ENCODE measurements at regions not wholly inside any gene's neighbourhood (a gene's known extent, or its start where the extent isn't known, plus 50 kb on each side); places are given as distances from the start of the nearest gene placed in this dataset.

DNA sequence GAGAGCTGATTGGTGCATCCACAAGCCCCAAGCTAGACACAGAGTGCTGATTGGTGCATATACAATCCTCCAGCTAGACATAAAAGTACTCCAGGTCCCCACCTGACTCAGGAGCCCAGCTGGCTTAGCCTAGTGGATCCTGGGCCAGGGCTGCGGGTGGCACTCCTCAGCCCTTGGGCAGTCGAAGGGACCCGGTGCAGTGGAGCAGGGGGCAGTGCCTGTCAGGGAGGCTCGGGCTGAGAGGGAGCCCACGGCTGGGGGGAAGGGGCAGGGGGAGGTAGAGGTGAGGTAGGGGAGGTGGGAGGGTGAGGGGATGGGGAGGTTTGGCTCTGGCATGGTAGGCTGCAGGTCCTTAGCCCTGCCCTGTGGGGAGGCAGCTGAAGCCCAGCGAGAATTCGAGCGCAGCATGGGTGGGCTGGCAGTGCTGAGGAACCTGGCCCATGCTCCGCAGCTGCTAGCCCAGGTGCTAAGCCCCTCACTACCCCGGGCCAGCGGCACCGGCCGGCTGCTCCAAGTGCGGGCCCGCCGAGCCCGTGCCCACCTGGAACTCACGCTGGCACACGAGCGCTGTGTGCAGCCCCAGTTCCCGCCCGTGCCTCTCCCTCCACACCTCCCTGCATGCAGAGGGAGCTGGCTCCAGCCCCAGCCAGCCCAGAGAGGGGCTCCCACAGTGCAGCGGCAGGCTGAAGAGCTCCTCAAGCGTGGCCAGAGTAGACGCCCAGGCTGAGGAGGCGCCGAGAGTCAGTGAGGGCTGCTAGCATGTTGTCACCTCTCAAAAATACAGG is 742.8 kb downstream of the FAM181B start:
- H3K9me3 ChIP-seq (ENCODE audit: insufficient read depth, low read length): peaks cover 30% of the 10 kb centered on the region
- no peaks in the 10 kb centered on the region for H3K27me3 ChIP-seq (ENCODE audit: insufficient read depth, insufficient read length)
- H3K36me3 ChIP-seq (ENCODE audit: insufficient read depth, insufficient read length, low read length): no peaks in the 10 kb centered on the region
- DNase-seq (ENCODE audit: low read depth, low spot score): no peak
- H3K4me1 ChIP-seq (ENCODE audit: insufficient read depth, insufficient read length): no peaks in the 10 kb centered on the region
- no peak for TF ChIP-seq SUZ12 (IDR thresholded peaks at IDR 0.05; ENCODE audit: extremely low read depth, insufficient read depth, insufficient read length)
- TF ChIP-seq YY1 (IDR thresholded peaks at IDR 0.05; ENCODE audit: insufficient read depth, insufficient read length): no peak
- no peak for TF ChIP-seq ZNF274 (IDR thresholded peaks at IDR 0.05; ENCODE audit: low read depth, low read length)
- H3K4me3 ChIP-seq (ENCODE audit: insufficient read length, low read depth): no peak overlapping the region
- H3K9ac ChIP-seq (ENCODE audit: insufficient read length, low read depth): no peak overlapping the region

DNA sequence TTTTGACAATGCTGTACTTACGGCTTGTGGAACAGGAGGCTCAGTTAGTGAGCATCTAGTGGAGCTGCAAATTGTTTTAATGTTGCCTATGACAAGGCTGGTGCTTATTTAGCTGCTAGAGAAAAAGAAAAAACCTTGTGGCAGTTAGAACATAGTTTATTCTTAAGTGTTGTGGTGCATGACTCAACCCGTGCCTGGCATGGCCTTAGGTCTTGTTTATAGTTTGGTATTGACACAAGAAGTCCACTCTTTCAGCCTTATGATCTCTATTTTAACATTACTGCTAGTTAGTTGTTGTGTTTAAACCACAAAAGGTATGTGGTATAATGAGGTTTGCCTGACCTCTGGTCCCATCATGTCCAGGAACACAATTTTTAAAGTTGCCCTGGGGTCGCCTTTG is 744.6 kb downstream of the FAM181B start:
- Histone ChIP-seq H3K27me3 (ENCODE audit: insufficient read depth, insufficient read length) (no peaks in the 10 kb centered on the region), H3K4me1 (ENCODE audit: insufficient read depth, insufficient read length) (no peaks in the 10 kb centered on the region), H3K9me3 (ENCODE audit: insufficient read depth, low read length) (peaks cover 30% of the 10 kb centered on the region), H3K36me3 (ENCODE audit: insufficient read depth, insufficient read length, low read length) (no peaks in the 10 kb centered on the region), H3K4me3 (ENCODE audit: insufficient read length, low read depth) (no peak overlapping the region), H3K9ac (ENCODE audit: insufficient read length, low read depth) (no peak overlapping the region)
- no peak for TF ChIP-seq YY1 (IDR thresholded peaks at IDR 0.05; ENCODE audit: insufficient read depth, insufficient read length)
- no peak for DNase-seq (ENCODE audit: low read depth, low spot score)

GRCh38 chr11:81987829-81988472 is 745.7 kb downstream of the FAM181B start:
- no peak overlapping the region for H3K4me3 ChIP-seq (ENCODE audit: insufficient read length, low read depth)
- DNase-seq (ENCODE audit: low read depth, low spot score): no peak
- TF ChIP-seq YY1 (IDR thresholded peaks at IDR 0.05; ENCODE audit: insufficient read depth, insufficient read length) (no peak), ZNF274 (IDR thresholded peaks at IDR 0.05; ENCODE audit: low read depth, low read length) (no peak), SUZ12 (IDR thresholded peaks at IDR 0.05; ENCODE audit: extremely low read depth, insufficient read depth, insufficient read length) (no peak)
- H3K9me3 ChIP-seq (ENCODE audit: insufficient read depth, low read length): peaks cover 30% of the 10 kb centered on the region
- no peak overlapping the region for H3K9ac ChIP-seq (ENCODE audit: insufficient read length, low read depth)
- H3K27me3 ChIP-seq (ENCODE audit: insufficient read depth, insufficient read length): no peaks in the 10 kb centered on the region
- H3K4me1 ChIP-seq (ENCODE audit: insufficient read depth, insufficient read length): no peaks in the 10 kb centered on the region
- H3K36me3 ChIP-seq (ENCODE audit: insufficient read depth, insufficient read length, low read length): no peaks in the 10 kb centered on the region

DNA sequence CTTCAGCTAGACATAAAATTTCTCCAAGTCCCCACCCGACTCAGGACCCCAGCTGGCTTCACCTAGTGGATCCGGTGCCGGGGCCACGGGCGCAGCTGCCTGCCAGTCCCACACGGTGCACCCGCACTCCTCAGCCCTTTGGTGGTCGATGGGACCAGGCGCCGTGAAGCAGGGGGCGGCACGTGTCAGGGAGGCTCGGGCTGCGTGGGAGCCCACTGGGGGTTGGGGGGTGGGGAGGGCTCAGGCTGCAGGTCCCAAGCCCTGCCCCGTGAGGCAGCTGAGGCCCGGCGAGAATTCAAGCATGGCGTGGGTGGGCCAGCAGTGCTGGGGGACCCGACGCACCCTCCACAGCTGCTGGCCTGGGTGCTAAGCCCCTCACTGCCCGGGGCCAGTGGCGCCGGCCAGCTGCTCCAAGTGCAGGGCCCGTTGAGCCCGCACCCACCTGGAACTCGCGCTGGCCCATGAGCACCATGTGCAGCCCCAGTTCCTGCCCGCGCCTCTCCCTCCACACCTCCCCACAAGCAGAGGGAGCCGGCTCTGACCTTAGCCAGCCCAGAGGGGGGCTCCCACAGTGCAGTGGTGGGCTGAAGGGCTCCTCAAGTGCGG is 747.0 kb downstream of the FAM181B start:
- DNase-seq (ENCODE audit: low read depth, low spot score): no peak
- no peak overlapping the region for H3K4me3 ChIP-seq (ENCODE audit: insufficient read length, low read depth)
- no peaks in the 10 kb centered on the region for H3K4me1 ChIP-seq (ENCODE audit: insufficient read depth, insufficient read length)
- peaks cover 28% of the 10 kb centered on the region for H3K9me3 ChIP-seq (ENCODE audit: insufficient read depth, low read length)
- H3K27me3 ChIP-seq (ENCODE audit: insufficient read depth, insufficient read length): no peaks in the 10 kb centered on the region
- H3K36me3 ChIP-seq (ENCODE audit: insufficient read depth, insufficient read length, low read length): no peaks in the 10 kb centered on the region
- no peak for TF ChIP-seq SUZ12 (IDR thresholded peaks at IDR 0.05; ENCODE audit: extremely low read depth, insufficient read depth, insufficient read length)
- no peak overlapping the region for H3K9ac ChIP-seq (ENCODE audit: insufficient read length, low read depth)

DNA sequence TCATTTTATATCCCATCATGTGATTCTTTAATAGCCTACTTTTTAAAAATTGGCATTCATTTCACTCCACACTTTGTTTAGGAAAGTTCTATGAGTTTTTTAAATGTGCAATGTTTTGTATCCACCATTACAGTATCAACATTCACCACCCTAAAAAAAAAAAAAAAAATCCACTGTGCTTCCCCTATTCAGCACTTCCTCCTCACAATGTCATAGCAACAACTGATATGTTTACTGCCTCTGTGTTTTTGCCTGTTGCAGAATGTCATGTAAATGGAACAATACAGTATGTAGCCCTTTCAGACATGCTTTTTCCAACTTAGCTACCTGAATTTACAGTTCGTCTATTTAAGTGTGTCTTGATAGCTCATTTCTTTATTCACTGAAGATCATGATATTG is 754.2 kb downstream of the FAM181B start:
- H3K4me3 ChIP-seq (ENCODE audit: insufficient read length, low read depth): no peak overlapping the region
- no peak for TF ChIP-seq SUZ12 (IDR thresholded peaks at IDR 0.05; ENCODE audit: extremely low read depth, insufficient read depth, insufficient read length)
- TF ChIP-seq ZNF274 (IDR thresholded peaks at IDR 0.05; ENCODE audit: low read depth, low read length): no peak
- TF ChIP-seq YY1 (IDR thresholded peaks at IDR 0.05; ENCODE audit: insufficient read depth, insufficient read length): no peak

GRCh38 chr11:81975261-81975900 is 758.3 kb downstream of the FAM181B start:
- no peaks in the 10 kb centered on the region for H3K27me3 ChIP-seq (ENCODE audit: insufficient read depth, insufficient read length)

More for the DNA sequence above, 754.2 kb downstream of the FAM181B start:
- no peaks in the 10 kb centered on the region for H3K27me3 ChIP-seq (ENCODE audit: insufficient read depth, insufficient read length)
- H3K9ac ChIP-seq (ENCODE audit: insufficient read length, low read depth): no peak overlapping the region
- no peak for DNase-seq (ENCODE audit: low read depth, low spot score)
- no peaks in the 10 kb centered on the region for H3K9me3 ChIP-seq (ENCODE audit: insufficient read depth, low read length)
- H3K36me3 ChIP-seq (ENCODE audit: insufficient read depth, insufficient read length, low read length): no peaks in the 10 kb centered on the region
- H3K4me1 ChIP-seq (ENCODE audit: insufficient read depth, insufficient read length): no peaks in the 10 kb centered on the region

GRCh38 chr11:81970886-81971285 is 762.8 kb downstream of the FAM181B start:
- TF ChIP-seq ZNF274 (IDR thresholded peaks at IDR 0.05; ENCODE audit: low read depth, low read length): no peak
- no peak for TF ChIP-seq SUZ12 (IDR thresholded peaks at IDR 0.05; ENCODE audit: extremely low read depth, insufficient read depth, insufficient read length)
- TF ChIP-seq YY1 (IDR thresholded peaks at IDR 0.05; ENCODE audit: insufficient read depth, insufficient read length): no peak
- no peak overlapping the region for H3K4me3 ChIP-seq (ENCODE audit: insufficient read length, low read depth)
- no peak for DNase-seq (ENCODE audit: low read depth, low spot score)

More at GRCh38 chr11:81975261-81975900, 758.3 kb downstream of the FAM181B start:
- no peaks in the 10 kb centered on the region for H3K4me1 ChIP-seq (ENCODE audit: insufficient read depth, insufficient read length)
- H3K9ac ChIP-seq (ENCODE audit: insufficient read length, low read depth): no peak overlapping the region
- no peak for DNase-seq (ENCODE audit: low read depth, low spot score)
- no peaks in the 10 kb centered on the region for H3K36me3 ChIP-seq (ENCODE audit: insufficient read depth, insufficient read length, low read length)
- H3K9me3 ChIP-seq (ENCODE audit: insufficient read depth, low read length): no peaks in the 10 kb centered on the region
- H3K4me3 ChIP-seq (ENCODE audit: insufficient read length, low read depth): no peak overlapping the region
- no peak for TF ChIP-seq SUZ12 (IDR thresholded peaks at IDR 0.05; ENCODE audit: extremely low read depth, insufficient read depth, insufficient read length)
- no peak for TF ChIP-seq ZNF274 (IDR thresholded peaks at IDR 0.05; ENCODE audit: low read depth, low read length)

More at GRCh38 chr11:81970886-81971285, 762.8 kb downstream of the FAM181B start:
- no peak overlapping the region for H3K9ac ChIP-seq (ENCODE audit: insufficient read length, low read depth)
- H3K9me3 ChIP-seq (ENCODE audit: insufficient read depth, low read length): no peaks in the 10 kb centered on the region
- no peaks in the 10 kb centered on the region for H3K4me1 ChIP-seq (ENCODE audit: insufficient read depth, insufficient read length)
- H3K36me3 ChIP-seq (ENCODE audit: insufficient read depth, insufficient read length, low read length): no peaks in the 10 kb centered on the region
- no peaks in the 10 kb centered on the region for H3K27me3 ChIP-seq (ENCODE audit: insufficient read depth, insufficient read length)
